T-cell (primary cell): ENCODE measurements at regions not wholly inside any gene's neighbourhood (a gene's known extent, or its start where the extent isn't known, plus 50 kb on each side); places are given as distances from the start of the nearest gene placed in this dataset.

Experiments used
- ATAC-seq, 4 experiments: fragments of 200-7000 bp in 3 of 4; fragments of 150-1000 bp in 1 of 4; cut with Tn5 transposase; replicated peaks in 1 of 4; 1 replicate in 3 of 4; 2 replicates in 1 of 4; pipeline ENCODE4 v1.10.0; 2021; ENCODE audit warnings: moderate library complexity in 3 of 4, mild to moderate bottlenecking in 2 of 4, moderate number of reproducible peaks in 1 of 4
- CTCF ChIA-PET, 2 donors: fragments of 300-600 bp; sonication (Branson Sonifier 250); formaldehyde crosslinking; loops; one replicate each; lab custom pipeline; 2022; ENCODE audit warnings: antibody characterized with exemption in 2 of 2; lab: Charles Lee
- POLR2A ChIA-PET, 2 donors: fragments of 300-600 bp; sonication (Branson Sonifier 250); formaldehyde crosslinking; loops; one replicate each; lab custom pipeline; 2022; ENCODE audit warnings: antibody characterized with exemption in 2 of 2; lab: Charles Lee
- DNase-seq, 35 experiments: peaks; one replicate each; pipeline versions ENCODE4 v3.0.0 to v3.0.0-alpha.2; 2013 to 2023
- H3K27ac ChIP-seq: one replicate; pipeline ENCODE4 v1.5.1; 2013; ENCODE audit warnings: low read length
- H3K27me3 ChIP-seq, 2 experiments: replicated peaks in 1 of 2; 1 replicate in 1 of 2; 2 replicates in 1 of 2; pipeline versions ENCODE4 v1.6.1 to v1.7.0; 2013; ENCODE audit warnings: low read length in 1 of 2, mixed read lengths in 1 of 2; ENCODE audit not compliant: control insufficient read depth in 2 of 2, insufficient read depth in 2 of 2; ENCODE audit errors: extremely low read depth in 1 of 2
- H3K36me3 ChIP-seq, 2 donors: 1 replicate in 1 of 2; 2 replicates in 1 of 2; pipeline versions ENCODE4 v1.6.1 to v1.7.0; 2013; ENCODE audit warnings: low read length in 1 of 2; ENCODE audit not compliant: control insufficient read depth in 2 of 2, insufficient read depth in 1 of 2; ENCODE audit errors: extremely low read depth in 1 of 2
- H3K4me1 ChIP-seq, 2 experiments: 1 replicate in 1 of 2; 2 replicates in 1 of 2; pipeline versions ENCODE4 v1.6.1 to v1.7.0; 2013; ENCODE audit warnings: low read length in 2 of 2, mixed read lengths in 1 of 2; ENCODE audit not compliant: insufficient read depth in 2 of 2, control insufficient read depth in 1 of 2; ENCODE audit errors: extremely low read depth in 1 of 2
- H3K4me3 ChIP-seq, 2 donors: 1 replicate in 1 of 2; 2 replicates in 1 of 2; pipeline versions ENCODE4 v1.5.1 to v1.7.0; 2013; ENCODE audit warnings: mild to moderate bottlenecking in 2 of 2, low read length in 1 of 2, moderate library complexity in 1 of 2; ENCODE audit not compliant: control insufficient read depth in 1 of 2; ENCODE audit errors: extremely low read depth in 1 of 2
- H3K9me3 ChIP-seq: 2 replicates; pipeline ENCODE4 v1.7.0; 2013
- H3K27ac Mint-ChIP-seq, 2 donors: one replicate each; pipeline ENCODE4 v1.8.0; 2020 to 2021; ENCODE audit warnings: mild to moderate bottlenecking in 2 of 2, mixed read lengths in 2 of 2
- H3K27me3 Mint-ChIP-seq, 2 donors: one replicate each; pipeline ENCODE4 v1.8.0; 2021 to 2022; ENCODE audit warnings: mixed read lengths in 2 of 2
- H3K36me3 Mint-ChIP-seq: one replicate; pipeline ENCODE4 v1.8.0; 2021; ENCODE audit warnings: mixed read lengths
- H3K4me1 Mint-ChIP-seq, 3 donors: one replicate each; pipeline ENCODE4 v1.8.0; 2020 to 2022; ENCODE audit warnings: mixed read lengths in 3 of 3, mild to moderate bottlenecking in 1 of 3
- H3K4me3 Mint-ChIP-seq, 3 donors: one replicate each; pipeline ENCODE4 v1.8.0; 2020 to 2022; ENCODE audit warnings: mild to moderate bottlenecking in 3 of 3, mixed read lengths in 3 of 3, moderate library complexity in 3 of 3
- H3K9me3 Mint-ChIP-seq, 3 donors: one replicate each; pipeline ENCODE4 v1.8.0; 2020 to 2022; ENCODE audit warnings: mixed read lengths in 3 of 3
- WGBS: methylation state at CpG from one replicate; pipeline ENCODE4 v1.1.5; 2013; ENCODE audit warnings: missing lambda C conversion rate; ENCODE audit not compliant: insufficient coverage; 5-methylcytosine and 5-hydroxymethylcytosine counted together

DNA sequence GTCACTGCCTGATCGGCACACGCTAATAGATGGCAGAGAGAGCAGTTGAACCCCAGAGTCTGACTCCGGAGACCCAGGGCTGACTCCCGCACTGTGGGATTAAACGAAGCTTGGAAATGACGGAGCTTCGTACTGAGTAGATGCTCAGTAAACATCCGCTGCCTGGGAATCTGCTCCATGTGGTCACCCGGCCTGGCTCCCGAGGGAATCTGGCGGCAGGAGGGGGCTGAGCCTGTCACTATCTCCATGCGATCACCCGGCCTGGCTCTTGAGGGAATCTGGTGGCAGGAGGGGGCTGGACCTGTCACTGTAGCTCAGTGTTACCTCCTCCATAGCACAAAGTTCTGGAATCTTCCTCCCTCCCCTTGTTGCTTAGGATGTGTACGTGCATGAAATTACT is 139.7 kb upstream of the CIBAR2 start:
- Histone ChIP-seq H3K9me3 (no peaks in the 10 kb centered on the region), H3K36me3 (no peaks in the 10 kb centered on the region), H3K27ac (no peak overlapping the region), H3K4me1 (peaks cover 0 to 11% of the 10 kb centered on the region in 2 experiments), H3K4me3 (no peak overlapping the region), H3K27me3 (peaks cover 0 to 30% of the 10 kb centered on the region in 2 experiments)
- ChIA-PET CTCF (no interaction called here), POLR2A (no interaction called here)
- WGBS, result 94% methylated on average over 10 of the region's 14 CpGs
- H3K4me1 Mint-ChIP-seq, result no peaks in the 10 kb centered on the region
- no peak overlapping the region for H3K4me3 Mint-ChIP-seq
- H3K9me3 Mint-ChIP-seq, result no peaks in the 10 kb centered on the region
- no peak overlapping the region for H3K27ac Mint-ChIP-seq
- ATAC-seq (no peak), DNase-seq (no peak)
- H3K36me3 Mint-ChIP-seq, result no peaks in the 10 kb centered on the region
- peaks cover 2 to 6% of the 10 kb centered on the region in 2 donors for H3K27me3 Mint-ChIP-seq

DNA sequence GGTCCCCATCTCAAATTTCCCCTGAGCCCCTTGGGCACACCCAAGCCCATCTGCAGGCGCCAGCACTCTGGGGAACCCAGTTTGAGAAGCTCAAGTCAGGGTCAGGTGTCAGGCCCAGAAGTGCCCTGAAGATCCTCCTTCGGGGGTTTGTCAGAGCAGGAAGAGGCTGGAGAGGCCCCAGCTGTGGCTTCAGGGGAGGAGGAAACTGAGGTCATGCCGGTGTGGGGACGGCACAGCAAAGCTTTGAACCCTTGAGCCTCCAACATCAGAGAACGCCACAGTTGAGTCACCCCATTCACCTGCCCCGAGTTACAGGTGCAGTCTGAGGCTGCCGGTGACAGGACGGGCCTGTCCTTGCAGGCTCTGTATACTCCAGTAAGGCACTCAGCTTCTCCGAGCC is 140.2 kb upstream of the CIBAR2 start:
- 29% methylated on average over 8 of the region's 9 CpGs for WGBS
- no peak for DNase-seq
- ChIA-PET CTCF (no interaction called here), POLR2A (no interaction called here)
- Mint-ChIP-seq H3K4me1 (no peaks in the 10 kb centered on the region), H3K4me3 (no peak overlapping the region), H3K9me3 (no peaks in the 10 kb centered on the region), H3K27me3 (peaks cover 0 to 7% of the 10 kb centered on the region in 2 donors), H3K27ac (no peak overlapping the region), H3K36me3 (no peaks in the 10 kb centered on the region)
- H3K27ac ChIP-seq, result no peak overlapping the region
- no peaks in the 10 kb centered on the region for H3K36me3 ChIP-seq
- H3K4me3 ChIP-seq, result no peak overlapping the region
- no peak for ATAC-seq
- peaks cover 0 to 27% of the 10 kb centered on the region in 2 experiments for H3K27me3 ChIP-seq
- no peaks in the 10 kb centered on the region for H3K9me3 ChIP-seq
- peaks cover 0 to 11% of the 10 kb centered on the region in 2 experiments for H3K4me1 ChIP-seq

DNA sequence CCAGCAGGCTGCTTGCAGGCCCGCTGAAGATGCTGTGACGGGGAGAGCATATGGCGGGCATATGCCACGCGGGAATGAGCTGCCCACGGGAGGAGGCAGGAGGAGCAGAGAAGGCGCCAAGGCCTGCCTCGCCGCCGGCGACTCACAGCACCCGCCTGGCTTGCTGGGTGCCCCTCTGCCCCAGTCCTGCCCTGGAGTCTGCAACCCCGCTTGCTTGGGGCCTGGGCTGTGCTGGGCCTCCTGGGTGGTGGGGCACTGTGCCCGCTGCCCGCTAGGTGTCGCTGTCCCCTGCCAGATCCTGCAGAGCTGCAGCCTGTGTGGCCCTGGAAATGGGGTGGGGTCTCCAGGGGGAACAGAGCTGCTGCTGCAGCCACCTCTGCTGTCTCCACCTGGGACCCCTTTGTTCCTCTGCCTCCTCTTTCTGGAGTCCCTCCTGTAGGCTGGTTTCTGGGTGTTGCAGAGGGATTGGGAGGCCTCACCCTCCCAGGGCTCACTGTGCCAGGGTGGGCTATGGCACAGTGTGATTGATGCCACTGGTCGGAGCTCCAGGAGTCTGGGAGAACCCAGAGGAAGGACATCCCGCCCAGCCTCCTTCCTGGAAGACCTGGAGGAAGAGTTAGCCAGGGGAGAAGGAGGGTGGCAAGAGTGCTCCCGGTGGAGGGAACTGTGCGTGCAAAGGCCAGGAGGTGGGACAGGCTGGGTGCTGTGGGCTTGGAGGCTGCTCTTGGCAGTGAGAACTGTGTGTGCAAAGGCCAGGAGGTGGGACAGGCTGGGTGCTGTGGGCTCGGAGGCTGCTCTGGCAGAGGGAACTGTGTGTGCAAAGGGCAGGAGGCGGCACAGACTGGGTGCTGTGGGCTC is 141.0 kb upstream of the CIBAR2 start:
- DNase-seq (peak; percentile 8 to 77 (median 53)), ATAC-seq (peak; percentile 70 to 92 (median 82))
- CTCF ChIA-PET, result interaction anchor here (0.6 to 1.1 kb wide), 3 partner anchors 11 to 37 kb away, joined by 3 to 5 read pairs (median 3); no protein-coding TSS in a partner anchor
- H3K36me3 ChIP-seq, result no peaks in the 10 kb centered on the region
- Mint-ChIP-seq H3K4me3 (no peak overlapping the region), H3K27me3 (peaks cover 0 to 14% of the 10 kb centered on the region in 2 donors), H3K36me3 (no peaks in the 10 kb centered on the region), H3K9me3 (no peaks in the 10 kb centered on the region), H3K27ac (no peak overlapping the region), H3K4me1 (no peaks in the 10 kb centered on the region)
- POLR2A ChIA-PET, result no interaction called here
- H3K27me3 ChIP-seq, result peaks cover 0 to 30% of the 10 kb centered on the region in 2 experiments
- no peak overlapping the region for H3K27ac ChIP-seq
- 39% methylated on average over 16 of the region's 22 CpGs for WGBS
- no peaks in the 10 kb centered on the region for H3K9me3 ChIP-seq
- H3K4me3 ChIP-seq, result no peak overlapping the region
- H3K4me1 ChIP-seq, result peaks cover 0 to 11% of the 10 kb centered on the region in 2 experiments

DNA sequence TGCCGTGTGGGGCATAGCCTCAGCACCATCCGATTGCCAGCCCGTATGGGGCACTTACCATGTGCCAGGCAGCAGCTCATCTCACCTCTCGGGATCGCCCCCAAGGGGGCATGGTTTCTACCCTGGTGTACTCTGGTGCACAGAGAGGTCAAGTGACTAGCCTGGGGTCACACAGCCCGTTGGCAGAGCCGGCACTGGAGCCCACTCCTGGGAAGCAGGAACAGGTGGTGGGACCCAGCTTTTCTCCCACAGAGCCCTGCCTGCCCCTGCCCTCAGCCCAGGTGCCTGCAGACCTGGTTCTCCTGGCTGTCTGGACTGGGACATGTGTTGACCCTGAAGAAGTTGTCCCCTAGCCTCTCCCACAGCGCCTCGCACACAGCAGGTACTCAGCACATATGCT is 141.8 kb upstream of the CIBAR2 start:
- Histone ChIP-seq H3K36me3 (no peaks in the 10 kb centered on the region), H3K4me3 (no peak overlapping the region), H3K9me3 (no peaks in the 10 kb centered on the region), H3K4me1 (peaks cover 0 to 11% of the 10 kb centered on the region in 2 experiments), H3K27me3 (peaks cover 0 to 37% of the 10 kb centered on the region in 2 experiments), H3K27ac (no peak overlapping the region)
- 88% methylated on average over 9 of the region's 9 CpGs for WGBS
- Mint-ChIP-seq H3K9me3 (no peaks in the 10 kb centered on the region), H3K4me3 (no peak overlapping the region), H3K36me3 (no peaks in the 10 kb centered on the region), H3K27ac (no peak overlapping the region), H3K4me1 (no peaks in the 10 kb centered on the region), H3K27me3 (peaks cover 0 to 18% of the 10 kb centered on the region in 2 donors)
- ChIA-PET CTCF (interaction anchor here (0.6 to 1.0 kb wide), 2 partner anchors 12 to 30 kb away, joined by 3 to 5 read pairs; no protein-coding TSS in a partner anchor), POLR2A (no interaction called here)
- DNase-seq (no peak), ATAC-seq (no peak)

DNA sequence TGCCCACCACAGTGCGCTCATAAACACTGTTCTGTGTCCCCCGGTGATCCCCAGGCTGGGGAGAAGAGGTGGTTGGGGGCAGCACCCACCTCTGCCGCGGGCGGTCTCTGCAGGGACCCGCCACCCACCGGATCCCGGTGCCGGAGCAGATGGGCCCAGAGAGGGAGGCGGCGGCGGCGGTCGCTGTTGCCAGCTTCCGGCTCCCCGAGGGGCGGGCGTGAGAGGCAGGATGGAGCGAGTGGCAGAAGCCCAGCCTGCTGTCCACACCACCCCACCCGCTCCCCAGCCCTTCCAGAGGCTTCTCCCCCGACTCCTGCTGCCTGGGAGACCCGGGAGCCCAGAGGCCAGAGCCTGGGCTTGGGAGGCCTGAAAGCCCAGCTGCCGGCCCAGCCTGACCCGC is 142.6 kb upstream of the CIBAR2 start:
- H3K27ac Mint-ChIP-seq, result no peak overlapping the region
- POLR2A ChIA-PET, result no interaction called here

DNA sequence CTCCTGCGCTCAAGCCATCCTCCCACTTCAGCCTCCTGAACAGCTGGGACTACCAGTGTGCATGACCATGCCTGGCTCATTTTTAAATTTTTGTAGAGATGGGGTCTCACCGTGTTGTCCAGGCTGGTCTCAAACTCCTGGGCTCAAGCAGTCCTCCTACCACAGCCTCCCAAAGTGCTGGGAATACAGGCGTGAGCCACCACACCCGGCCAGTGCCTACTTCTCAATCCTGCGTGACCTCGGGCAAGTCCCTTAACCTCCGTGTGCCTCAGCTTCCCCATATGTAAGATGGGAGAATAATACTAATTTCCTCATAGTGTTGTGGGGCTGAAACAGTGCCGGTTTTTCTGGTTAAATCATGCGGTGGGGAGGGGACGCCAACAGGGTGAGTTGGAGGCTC is 143.5 kb upstream of the CIBAR2 start:
- peaks cover 0 to 51% of the 10 kb centered on the region in 2 experiments for H3K27me3 ChIP-seq
- ChIA-PET CTCF (interaction anchor here (0.6 kb wide), 2 partner anchors 1430 to 1446 kb away, joined by 3 to 5 read pairs; no protein-coding TSS in a partner anchor), POLR2A (interaction anchor here in 1 of 2 donors (0.6 kb wide), 1 partner anchor 1057 kb away, joined by 3 read pairs; no protein-coding TSS in a partner anchor)
- H3K9me3 Mint-ChIP-seq, result no peaks in the 10 kb centered on the region
- H3K27ac ChIP-seq, result no peak overlapping the region
- H3K4me3 ChIP-seq, result no peak overlapping the region
- no peaks in the 10 kb centered on the region for H3K36me3 ChIP-seq
- H3K4me3 Mint-ChIP-seq, result no peak overlapping the region
- no peaks in the 10 kb centered on the region for H3K36me3 Mint-ChIP-seq
- H3K4me1 ChIP-seq, result peaks cover 0 to 11% of the 10 kb centered on the region in 2 experiments
- H3K27me3 Mint-ChIP-seq, result peaks cover 0 to 31% of the 10 kb centered on the region in 2 donors
- no peaks in the 10 kb centered on the region for H3K4me1 Mint-ChIP-seq
- no peak overlapping the region for H3K27ac Mint-ChIP-seq
- 100% methylated on average over 1 of the region's 10 CpGs for WGBS
- DNase-seq, result no peak
- ATAC-seq, result no peak
- H3K9me3 ChIP-seq, result no peaks in the 10 kb centered on the region

More for the DNA sequence above, 142.6 kb upstream of the CIBAR2 start:
- H3K9me3 Mint-ChIP-seq, result no peaks in the 10 kb centered on the region
- Histone ChIP-seq H3K27me3 (peaks cover 0 to 46% of the 10 kb centered on the region in 2 experiments), H3K4me1 (peaks cover 0 to 11% of the 10 kb centered on the region in 2 experiments), H3K4me3 (no peak overlapping the region), H3K27ac (no peak overlapping the region), H3K36me3 (no peaks in the 10 kb centered on the region), H3K9me3 (no peaks in the 10 kb centered on the region)
- CTCF ChIA-PET, result interaction anchor here in 1 of 2 donors (0.5 kb wide), 1 partner anchor 590 kb away, joined by 3 read pairs; no protein-coding TSS in a partner anchor
- H3K4me1 Mint-ChIP-seq, result no peaks in the 10 kb centered on the region
- ATAC-seq, result no peak
- 89% methylated on average over 12 of the region's 24 CpGs for WGBS
- peaks cover 0 to 24% of the 10 kb centered on the region in 2 donors for H3K27me3 Mint-ChIP-seq
- DNase-seq, result no peak
- H3K4me3 Mint-ChIP-seq, result no peak overlapping the region
- H3K36me3 Mint-ChIP-seq, result no peaks in the 10 kb centered on the region
